Vagina (tissue), 2 donors: ENCODE measurements at regions not wholly inside any gene's neighbourhood (a gene's known extent, or its start where the extent isn't known, plus 50 kb on each side); places are given as distances from the start of the nearest gene placed in this dataset.

Source experiments
- CTCF ChIP-seq, 3 experiments: fragments of 450-650 bp in 2 of 3; fragments of 200-600 bp in 1 of 3; sonication (generic) in 1 of 3; IDR thresholded peaks; one replicate each; pipeline ENCODE4 v1.5.1; 2017 to 2019; ENCODE audit warnings: antibody characterized with exemption in 3 of 3, mild to moderate bottlenecking in 2 of 3, moderate library complexity in 2 of 3
- POLR2AphosphoS5 ChIP-seq, 2 donors: sonication (generic); formaldehyde crosslinking; IDR thresholded peaks; one replicate each; pipeline ENCODE4 v1.9.0; 2017; ENCODE audit warnings: antibody characterized with exemption in 2 of 2, mild to moderate bottlenecking in 2 of 2, low read depth in 1 of 2; ENCODE audit not compliant: insufficient read depth in 1 of 2

GRCh38 chr12:46963191-46963590 is 116.2 kb upstream of the PCED1B start:
- TF ChIP-seq CTCF (IDR thresholded peaks at IDR 0.05): no peak
- TF ChIP-seq POLR2AphosphoS5 (IDR thresholded peaks at IDR 0.05; ENCODE audit: insufficient read depth in 1 of 2, low read depth in 1 of 2): no peak
